ENCODE measurements at regions not wholly inside any gene's neighbourhood (a gene's known extent, or its start where the extent isn't known, plus 50 kb on each side); places are given as distances from the start of the nearest gene placed in this dataset.
A peak's percentile ranks its signal among the peaks of the same experiment; 100 is the strongest.

DNA sequence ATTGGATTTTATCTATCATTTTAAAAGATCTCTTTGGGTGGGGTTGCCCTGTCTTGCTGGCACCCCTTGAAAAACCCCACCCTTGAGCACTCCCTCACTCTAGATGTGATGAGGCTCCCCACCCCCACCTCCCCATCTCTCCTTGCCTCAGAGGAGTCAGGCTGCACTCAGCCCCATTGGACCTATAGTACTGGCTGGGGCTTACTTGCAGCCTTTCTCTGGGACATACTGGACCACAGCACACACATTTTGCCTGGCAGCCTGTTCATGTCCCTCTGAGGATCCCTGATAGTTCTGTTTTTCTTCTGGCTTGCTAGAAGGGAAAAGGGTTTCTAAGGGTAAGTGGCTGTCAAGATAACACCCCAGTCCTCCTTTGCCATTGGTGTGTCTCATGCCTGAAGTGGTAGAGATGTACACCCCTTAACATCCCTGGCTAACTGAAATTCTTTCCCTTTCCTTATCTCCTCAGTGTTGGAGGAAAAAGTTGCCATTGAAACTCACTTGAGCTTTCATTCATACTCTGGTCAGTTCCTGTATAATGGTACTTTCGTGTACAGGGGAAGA is 553.4 kb upstream of the CITED2 start:
- Histone ChIP-seq H3K79me2 (no peaks in the 10 kb centered on the region), H4K20me1 (ENCODE audit: insufficient read depth, poor library complexity, severe bottlenecking) (no peaks in the 10 kb centered on the region), H3K4me3 (no peak overlapping the region), H3K9me3 (ENCODE audit: low read depth) (no peaks in the 10 kb centered on the region), H3K27me3 (no peaks in the 10 kb centered on the region), H3K27ac (no peak overlapping the region), H3K4me2 (no peak overlapping the region), H3K4me1 (ENCODE audit: insufficient read depth) (peaks cover 14% of the 10 kb centered on the region), H3K36me3 (replicated peaks; ENCODE audit: insufficient read depth, low read depth) (no peaks in the 10 kb centered on the region), H3K9me2 (replicated peaks; ENCODE audit: insufficient read depth) (no peaks in the 10 kb centered on the region), H2AFZ (no peak overlapping the region)
- DNase-seq (ENCODE audit: low spot score) = no peak
- no peak for TF ChIP-seq EZH2phosphoT487 (IDR thresholded peaks at IDR 0.05; ENCODE audit: low read depth, severe bottlenecking, unreplicated experiment)
- no peak for TF ChIP-seq EZH2 (IDR thresholded peaks at IDR 0.05; ENCODE audit: borderline replicate concordance)
- no peak for TF ChIP-seq CTCF (IDR thresholded peaks at IDR 0.05; ENCODE audit: poor library complexity)
- whole genome bisulfite sequencing (ENCODE audit: low lambda C conversion rate, missing lambda C conversion rate) = 93% methylated on average over 1 of the region's 1 CpG

DNA sequence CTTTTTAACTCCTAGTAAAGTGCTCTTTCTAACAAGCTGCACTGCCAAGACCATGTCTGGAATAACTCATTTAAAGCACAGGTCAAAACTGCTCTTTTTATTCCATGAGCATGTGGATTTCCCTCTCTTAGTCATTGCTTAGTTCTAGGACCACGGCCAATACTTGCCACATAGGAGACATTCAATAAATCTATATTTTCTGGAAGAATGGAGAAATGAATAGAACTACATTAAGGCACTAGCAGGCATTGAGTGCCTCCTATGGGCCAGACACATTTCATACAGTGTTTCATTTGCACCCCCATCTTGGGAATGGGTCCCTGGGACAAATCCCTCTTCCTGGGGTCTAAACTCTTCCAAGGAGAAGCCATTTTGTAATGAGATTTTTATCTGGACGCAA is 552.8 kb upstream of the CITED2 start:
- Histone ChIP-seq H4K20me1 (ENCODE audit: insufficient read depth, poor library complexity, severe bottlenecking) (no peaks in the 10 kb centered on the region), H3K4me2 (no peak overlapping the region), H3K4me1 (ENCODE audit: insufficient read depth) (peaks cover 14% of the 10 kb centered on the region), H3K27me3 (no peaks in the 10 kb centered on the region), H3K36me3 (replicated peaks; ENCODE audit: insufficient read depth, low read depth) (no peaks in the 10 kb centered on the region), H3K4me3 (no peak overlapping the region), H2AFZ (no peak overlapping the region), H3K27ac (peak overlapping the region; percentile 71), H3K9me2 (replicated peaks; ENCODE audit: insufficient read depth) (no peaks in the 10 kb centered on the region), H3K79me2 (no peaks in the 10 kb centered on the region), H3K9me3 (ENCODE audit: low read depth) (no peaks in the 10 kb centered on the region)
- no peak for DNase-seq (ENCODE audit: low spot score)
- TF ChIP-seq CTCF (IDR thresholded peaks at IDR 0.05; ENCODE audit: poor library complexity) (peak; percentile 23), EZH2 (IDR thresholded peaks at IDR 0.05; ENCODE audit: borderline replicate concordance) (no peak)
- WGBS (ENCODE audit: low lambda C conversion rate, missing lambda C conversion rate) = 90% methylated on average over 2 of the region's 2 CpGs

GRCh38 chr6:139926711-139927110 is 552.3 kb upstream of the CITED2 start:
- Histone ChIP-seq H3K9me3 (ENCODE audit: low read depth) (no peaks in the 10 kb centered on the region), H3K4me3 (no peak overlapping the region), H2AFZ (no peak overlapping the region), H3K9me2 (replicated peaks; ENCODE audit: insufficient read depth) (no peaks in the 10 kb centered on the region), H4K20me1 (ENCODE audit: insufficient read depth, poor library complexity, severe bottlenecking) (no peaks in the 10 kb centered on the region), H3K4me2 (no peak overlapping the region), H3K27me3 (no peaks in the 10 kb centered on the region), H3K79me2 (no peaks in the 10 kb centered on the region), H3K27ac (peak overlapping the region; percentile 71), H3K4me1 (ENCODE audit: insufficient read depth) (peaks cover 14% of the 10 kb centered on the region), H3K36me3 (replicated peaks; ENCODE audit: insufficient read depth, low read depth) (no peaks in the 10 kb centered on the region)
- TF ChIP-seq EZH2phosphoT487 (IDR thresholded peaks at IDR 0.05; ENCODE audit: low read depth, severe bottlenecking, unreplicated experiment) = no peak
- no peak for TF ChIP-seq EZH2 (IDR thresholded peaks at IDR 0.05; ENCODE audit: borderline replicate concordance)
- no peak for TF ChIP-seq CTCF (IDR thresholded peaks at IDR 0.05; ENCODE audit: poor library complexity)
- 83% methylated on average over 3 of the region's 3 CpGs for WGBS (ENCODE audit: low lambda C conversion rate, missing lambda C conversion rate)
- DNase-seq (ENCODE audit: low spot score) = no peak

Data from hepatocyte (in vitro differentiated cells).